Keratinocyte (primary cell): ENCODE measurements at regions not wholly inside any gene's neighbourhood (a gene's known extent, or its start where the extent isn't known, plus 50 kb on each side); places are given as distances from the start of the nearest gene placed in this dataset.

ENCODE experiments used
- CTCF ChIP-seq, 3 experiments: IDR thresholded peaks in 1 of 3; conservative IDR thresholded peaks in 1 of 3; optimal IDR thresholded peaks in 1 of 3; 2 replicates in 2 of 3; 3 replicates in 1 of 3; pipeline versions ENCODE3 to v1.5.1; 2011; ENCODE audit warnings: low read length in 3 of 3, mild to moderate bottlenecking in 3 of 3, moderate library complexity in 2 of 3, control low read depth in 1 of 3, inconsistent platforms in 1 of 3; ENCODE audit not compliant: insufficient read depth in 2 of 3; ENCODE audit errors: extremely low read depth in 1 of 3
- EZH2 ChIP-seq: IDR thresholded peaks from one replicate; pipeline ENCODE4 v1.6.1; 2012; ENCODE audit warnings: inconsistent platforms, mild to moderate bottlenecking, low read length, moderate library complexity

GRCh38 chr6:15793826-15794225 is 131.0 kb upstream of the DTNBP1 start:
- TF ChIP-seq CTCF (optimal IDR thresholded peaks at IDR 0.05 in 1 of 3, IDR thresholded peaks at IDR 0.05 in 1 of 3, conservative IDR thresholded peaks at IDR 0.05 in 1 of 3; ENCODE audit: extremely low read depth in 1 of 3, insufficient read depth in 2 of 3, low read length in 3 of 3) = no peak
- TF ChIP-seq EZH2 = no peak
